Calu3 (cell line): ENCODE measurements at regions not wholly inside any gene's neighbourhood (a gene's known extent, or its start where the extent isn't known, plus 50 kb on each side); places are given as distances from the start of the nearest gene placed in this dataset.

ENCODE experiments used
- BruUV-seq: library from RNA; stranded (reverse); fragments of 400-500 nt; replicated peaks from 2 replicates; lab custom pipeline; 2021; lab: Mats Ljungman, UMichigan
- CTCF ChIA-PET: fragments of 300-600 bp; sonication (Branson Sonifier 250); formaldehyde crosslinking; loops from one replicate; lab custom pipeline; 2022; ENCODE audit warnings: antibody characterized with exemption; lab: Charles Lee
- DNase-seq: peaks from one replicate; pipeline ENCODE4 v3.0.0; 2022
- H3K27ac Mint-ChIP-seq: one replicate; pipeline ENCODE4 v1.8.0; 2022; ENCODE audit warnings: mixed read lengths; ENCODE audit not compliant: unreplicated experiment
- H3K27me3 Mint-ChIP-seq: one replicate; pipeline ENCODE4 v1.8.0; 2022; ENCODE audit warnings: mixed read lengths; ENCODE audit not compliant: unreplicated experiment
- H3K36me3 Mint-ChIP-seq: one replicate; pipeline ENCODE4 v1.8.0; 2022; ENCODE audit warnings: mild to moderate bottlenecking, moderate library complexity, mixed read lengths; ENCODE audit not compliant: insufficient read depth, unreplicated experiment
- H3K4me1 Mint-ChIP-seq: one replicate; pipeline ENCODE4 v1.8.0; 2022; ENCODE audit warnings: mild to moderate bottlenecking, low read depth, mixed read lengths; ENCODE audit not compliant: unreplicated experiment
- H3K4me3 Mint-ChIP-seq: one replicate; pipeline ENCODE4 v1.8.0; 2022; ENCODE audit warnings: mild to moderate bottlenecking, low read depth, moderate library complexity, mixed read lengths; ENCODE audit not compliant: unreplicated experiment
- H3K9me3 Mint-ChIP-seq: one replicate; pipeline ENCODE4 v1.8.0; 2022; ENCODE audit warnings: low read depth, mixed read lengths; ENCODE audit not compliant: unreplicated experiment
- CTCF ChIP-seq: fragments of 200-600 bp; IDR thresholded peaks from one replicate; pipeline ENCODE4 v1.8.0; 2022; ENCODE audit warnings: antibody characterized with exemption; ENCODE audit not compliant: unreplicated experiment
- intact Hi-C: fragments of 100-400 bp; cut with micrococcal nuclease; formaldehyde crosslinking; loops from one replicate; pipeline ENCODE4 v1.10.0; 2022; ENCODE audit not compliant: unreplicated experiment

GRCh38 chr4:123997776-123998449 lies 601.3 kb downstream of the SPRY1 start:
- intact Hi-C loops, result no loop called here
- Mint-ChIP-seq H3K4me1 (no peaks in the 10 kb centered on the region), H3K4me3 (no peak overlapping the region), H3K9me3 (no peaks in the 10 kb centered on the region), H3K36me3 (no peaks in the 10 kb centered on the region), H3K27me3 (no peaks in the 10 kb centered on the region), H3K27ac (no peak overlapping the region)
- BruUV-seq, result no TSS peak
- TF ChIP-seq CTCF, result no peak
- no peak for DNase-seq
- CTCF ChIA-PET, result no interaction called here

GRCh38 chr4:124000233-124000632 lies 603.6 kb downstream of the SPRY1 start:
- BruUV-seq, result no TSS peak
- no peak overlapping the region for H3K4me3 Mint-ChIP-seq
- H3K4me1 Mint-ChIP-seq, result no peaks in the 10 kb centered on the region
- CTCF ChIA-PET, result no interaction called here
- H3K9me3 Mint-ChIP-seq, result no peaks in the 10 kb centered on the region
- no peak for DNase-seq
- no peak overlapping the region for H3K27ac Mint-ChIP-seq
- no peaks in the 10 kb centered on the region for H3K27me3 Mint-ChIP-seq
- intact Hi-C loops, result no loop called here
- H3K36me3 Mint-ChIP-seq, result no peaks in the 10 kb centered on the region
- no peak for TF ChIP-seq CTCF

- no peaks in the 10 kb centered on the region for H3K4me1 Mint-ChIP-seq
- CTCF ChIA-PET, result no interaction called here
- H3K36me3 Mint-ChIP-seq, result no peaks in the 10 kb centered on the region
- no peaks in the 10 kb centered on the region for H3K27me3 Mint-ChIP-seq
- intact Hi-C loops, result no loop called here
- no peak overlapping the region for H3K27ac Mint-ChIP-seq
- H3K4me3 Mint-ChIP-seq, result no peak overlapping the region
- no peaks in the 10 kb centered on the region for H3K9me3 Mint-ChIP-seq
- no TSS peak for BruUV-seq
- TF ChIP-seq CTCF, result no peak
- DNase-seq, result no peak
These were observed 619.2 kb downstream of the SPRY1 start for GRCh38 chr4:124015766-124016165.

GRCh38 chr4:124017185-124017785 lies 620.7 kb downstream of the SPRY1 start:
- no TSS peak for BruUV-seq
- DNase-seq, result no peak
- intact Hi-C loops, result no loop called here
- Mint-ChIP-seq H3K27ac (no peak overlapping the region), H3K9me3 (no peaks in the 10 kb centered on the region), H3K36me3 (no peaks in the 10 kb centered on the region), H3K4me1 (no peaks in the 10 kb centered on the region), H3K27me3 (no peaks in the 10 kb centered on the region), H3K4me3 (no peak overlapping the region)
- CTCF ChIA-PET, result no interaction called here
- TF ChIP-seq CTCF, result no peak
